Activated naive CD4-positive, alpha-beta T cell treated with anti-CD3 and anti-CD28 coated beads, Interleukin-2, amount 10 ng/mL, durations not matched to agents 7 days and 5 days (primary cell): ENCODE measurements at regions not wholly inside any gene's neighbourhood (a gene's known extent, or its start where the extent isn't known, plus 50 kb on each side); places are given as distances from the start of the nearest gene placed in this dataset.

Experiments used
- CTCF ChIA-PET: fragments of 350-600 bp; sonication (Branson Sonifier 250); formaldehyde crosslinking; loops from one replicate; lab custom pipeline; 2021; ENCODE audit warnings: antibody characterized with exemption; lab: Charles Lee
- DNase-seq: peaks from one replicate; pipeline ENCODE4 v3.0.0-alpha.2; 2020
- H3K27ac Mint-ChIP-seq: one replicate; pipeline ENCODE4 v1.8.0; 2021; ENCODE audit warnings: mild to moderate bottlenecking, moderate library complexity, mixed read lengths
- H3K27me3 Mint-ChIP-seq: one replicate; pipeline ENCODE4 v1.8.0; 2021; ENCODE audit warnings: mild to moderate bottlenecking, mixed read lengths
- H3K36me3 Mint-ChIP-seq: one replicate; pipeline ENCODE4 v1.8.0; 2021; ENCODE audit warnings: mixed read lengths
- H3K4me1 Mint-ChIP-seq: one replicate; pipeline ENCODE4 v1.8.0; 2021; ENCODE audit warnings: mixed read lengths
- H3K4me3 Mint-ChIP-seq: one replicate; pipeline ENCODE4 v1.8.0; 2021; ENCODE audit warnings: mild to moderate bottlenecking, moderate library complexity, mixed read lengths
- H3K9me3 Mint-ChIP-seq: one replicate; pipeline ENCODE4 v1.8.0; 2021; ENCODE audit warnings: mixed read lengths

DNA sequence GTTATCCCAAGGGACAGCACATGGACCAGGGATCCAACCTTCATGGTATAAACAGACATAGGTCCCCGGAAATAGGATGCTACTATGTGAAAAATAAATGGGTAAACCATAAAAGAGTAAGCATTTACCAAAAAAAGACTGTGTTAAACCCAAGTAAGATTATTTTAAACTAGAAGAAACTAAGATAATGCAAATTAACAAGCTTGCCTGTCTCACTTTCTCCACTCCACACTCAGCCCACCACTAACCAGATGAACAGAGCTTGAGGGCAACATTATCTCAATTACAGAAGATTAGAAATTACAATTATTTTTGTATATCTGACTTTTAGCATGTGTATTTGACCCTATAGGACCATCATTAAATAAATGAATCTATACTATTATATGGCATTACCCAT is 117.2 kb upstream of the CAV2 start:
- no peaks in the 10 kb centered on the region for H3K27me3 Mint-ChIP-seq
- no peak overlapping the region for H3K27ac Mint-ChIP-seq
- no peaks in the 10 kb centered on the region for H3K4me1 Mint-ChIP-seq
- H3K36me3 Mint-ChIP-seq, result no peaks in the 10 kb centered on the region
- CTCF ChIA-PET, result interaction anchor here (0.6 kb wide), 1 partner anchor 208 kb away, joined by 3 read pairs; no protein-coding TSS in a partner anchor
- no peak overlapping the region for H3K4me3 Mint-ChIP-seq
- no peaks in the 10 kb centered on the region for H3K9me3 Mint-ChIP-seq
- no peak for DNase-seq

DNA sequence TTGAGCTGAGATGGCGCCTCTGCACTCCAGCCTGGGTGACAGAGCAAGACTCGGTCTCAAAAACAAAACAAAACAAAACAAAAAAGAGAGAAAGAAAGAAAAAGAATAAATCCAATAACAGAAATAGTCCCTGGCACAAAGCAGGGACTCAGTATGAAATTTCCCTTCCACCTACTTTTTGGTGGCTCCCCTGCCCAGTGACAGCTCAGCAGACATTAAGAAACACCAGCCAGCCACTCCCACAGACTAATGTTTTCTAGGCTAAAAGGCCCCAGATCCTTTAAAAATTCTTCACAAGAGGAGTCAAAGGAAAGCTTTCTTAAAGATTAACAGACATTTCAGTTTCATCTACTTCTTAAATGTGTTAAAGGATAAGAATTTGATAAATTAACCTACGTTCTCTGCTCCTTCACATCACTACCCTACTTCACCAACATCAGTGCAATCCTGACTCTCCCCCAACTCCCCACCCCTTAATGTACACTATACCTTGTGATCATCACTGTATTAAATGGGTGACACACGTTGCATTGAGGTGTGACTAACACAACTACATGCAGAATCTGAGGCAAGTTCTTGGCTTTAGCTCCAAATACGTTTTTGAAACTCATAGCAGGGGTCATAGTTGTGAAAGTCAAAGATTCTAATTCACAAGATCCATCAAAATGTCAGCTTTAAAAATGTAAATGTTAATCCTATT is 114.5 kb upstream of the CAV2 start:
- Mint-ChIP-seq H3K36me3 (no peaks in the 10 kb centered on the region), H3K9me3 (no peaks in the 10 kb centered on the region), H3K27ac (no peak overlapping the region), H3K4me1 (no peaks in the 10 kb centered on the region), H3K4me3 (no peak overlapping the region), H3K27me3 (no peaks in the 10 kb centered on the region)
- DNase-seq, result no peak
- CTCF ChIA-PET, result no interaction called here

- H3K4me3 Mint-ChIP-seq, result no peak overlapping the region
- H3K36me3 Mint-ChIP-seq, result no peaks in the 10 kb centered on the region
- no peaks in the 10 kb centered on the region for H3K9me3 Mint-ChIP-seq
- no peak for DNase-seq
- CTCF ChIA-PET, result no interaction called here
- no peaks in the 10 kb centered on the region for H3K4me1 Mint-ChIP-seq
- no peak overlapping the region for H3K27ac Mint-ChIP-seq
- no peaks in the 10 kb centered on the region for H3K27me3 Mint-ChIP-seq
These were observed 112.9 kb upstream of the CAV2 start for GRCh38 chr7:116386674-116387073.

GRCh38 chr7:116390363-116390762 is 109.2 kb upstream of the CAV2 start:
- H3K36me3 Mint-ChIP-seq, result no peaks in the 10 kb centered on the region
- CTCF ChIA-PET, result no interaction called here
- no peaks in the 10 kb centered on the region for H3K27me3 Mint-ChIP-seq
- DNase-seq, result no peak
- no peaks in the 10 kb centered on the region for H3K9me3 Mint-ChIP-seq
- no peaks in the 10 kb centered on the region for H3K4me1 Mint-ChIP-seq
- no peak overlapping the region for H3K27ac Mint-ChIP-seq
- no peak overlapping the region for H3K4me3 Mint-ChIP-seq

- no peaks in the 10 kb centered on the region for H3K4me1 Mint-ChIP-seq
- no peak for DNase-seq
- CTCF ChIA-PET, result no interaction called here
- H3K4me3 Mint-ChIP-seq, result no peak overlapping the region
- H3K27me3 Mint-ChIP-seq, result no peaks in the 10 kb centered on the region
- H3K9me3 Mint-ChIP-seq, result no peaks in the 10 kb centered on the region
- no peak overlapping the region for H3K27ac Mint-ChIP-seq
- no peaks in the 10 kb centered on the region for H3K36me3 Mint-ChIP-seq
These were observed 106.7 kb upstream of the CAV2 start for GRCh38 chr7:116392806-116393205.

- DNase-seq, result no peak
These were observed 105.9 kb upstream of the CAV2 start for GRCh38 chr7:116393654-116394053.

DNA sequence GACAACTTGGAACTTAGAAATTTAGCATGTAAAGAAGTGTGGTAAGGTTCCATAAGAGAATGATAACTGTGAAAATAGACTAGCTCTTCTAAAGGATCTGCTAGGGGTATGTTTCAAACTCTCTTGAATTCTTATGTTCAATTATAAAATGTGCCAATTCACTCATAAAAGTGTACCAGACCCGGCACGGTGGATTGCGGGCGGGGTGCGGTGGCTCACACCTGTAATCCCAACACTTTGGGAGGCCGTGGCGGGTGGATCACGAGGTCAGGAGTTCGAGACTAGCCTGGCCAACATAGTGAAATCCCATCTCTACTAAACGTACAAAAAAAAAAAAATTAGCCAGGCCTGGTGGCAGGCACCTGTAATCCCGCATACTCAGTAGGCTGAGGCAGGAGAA is 105.4 kb upstream of the CAV2 start:
- no peaks in the 10 kb centered on the region for H3K27me3 Mint-ChIP-seq

More at GRCh38 chr7:116393654-116394053, 105.9 kb upstream of the CAV2 start:
- Mint-ChIP-seq H3K27me3 (no peaks in the 10 kb centered on the region), H3K9me3 (no peaks in the 10 kb centered on the region), H3K36me3 (no peaks in the 10 kb centered on the region), H3K4me3 (no peak overlapping the region), H3K4me1 (no peaks in the 10 kb centered on the region), H3K27ac (no peak overlapping the region)
- CTCF ChIA-PET, result no interaction called here

DNA sequence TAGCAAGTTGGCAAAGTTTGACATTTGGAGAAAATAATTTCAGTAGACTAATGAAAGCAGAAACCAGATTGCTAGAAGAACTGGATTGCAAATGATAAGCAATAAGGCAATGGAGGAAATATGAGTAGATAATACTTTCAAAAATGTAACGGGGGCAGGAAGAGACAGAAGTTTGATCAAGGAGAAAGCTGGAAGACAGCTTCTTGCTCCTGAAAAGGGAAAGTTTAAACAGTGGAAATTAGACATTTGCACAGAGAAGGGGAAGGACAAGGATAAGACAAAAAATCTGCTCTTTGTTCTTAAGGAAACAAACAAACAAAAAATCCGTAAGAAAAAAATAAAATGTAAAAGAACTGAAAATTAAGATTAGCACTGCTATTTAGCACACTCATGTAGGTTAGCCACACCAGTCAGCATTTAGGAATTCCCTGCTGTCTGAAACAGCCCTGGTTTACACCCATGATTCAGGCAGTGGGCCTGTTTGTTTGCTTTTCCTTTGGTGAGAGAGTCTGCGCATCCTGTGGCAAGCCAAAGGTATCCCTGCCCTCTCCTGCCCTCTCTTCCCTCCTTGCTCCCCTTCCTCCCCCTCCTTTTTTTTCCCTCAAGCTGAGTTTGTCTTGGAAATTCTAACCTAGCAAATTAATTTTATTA is 104.3 kb upstream of the CAV2 start:
- no peaks in the 10 kb centered on the region for H3K9me3 Mint-ChIP-seq
- no peaks in the 10 kb centered on the region for H3K4me1 Mint-ChIP-seq
- H3K36me3 Mint-ChIP-seq, result no peaks in the 10 kb centered on the region
- no peak overlapping the region for H3K27ac Mint-ChIP-seq
- H3K27me3 Mint-ChIP-seq, result no peaks in the 10 kb centered on the region
- no peak for DNase-seq
- CTCF ChIA-PET, result no interaction called here
- no peak overlapping the region for H3K4me3 Mint-ChIP-seq

More for the DNA sequence above, 105.4 kb upstream of the CAV2 start:
- no peak for DNase-seq
- Mint-ChIP-seq H3K4me3 (no peak overlapping the region), H3K4me1 (no peaks in the 10 kb centered on the region), H3K9me3 (no peaks in the 10 kb centered on the region), H3K27ac (no peak overlapping the region), H3K36me3 (no peaks in the 10 kb centered on the region)
- CTCF ChIA-PET, result no interaction called here

DNA sequence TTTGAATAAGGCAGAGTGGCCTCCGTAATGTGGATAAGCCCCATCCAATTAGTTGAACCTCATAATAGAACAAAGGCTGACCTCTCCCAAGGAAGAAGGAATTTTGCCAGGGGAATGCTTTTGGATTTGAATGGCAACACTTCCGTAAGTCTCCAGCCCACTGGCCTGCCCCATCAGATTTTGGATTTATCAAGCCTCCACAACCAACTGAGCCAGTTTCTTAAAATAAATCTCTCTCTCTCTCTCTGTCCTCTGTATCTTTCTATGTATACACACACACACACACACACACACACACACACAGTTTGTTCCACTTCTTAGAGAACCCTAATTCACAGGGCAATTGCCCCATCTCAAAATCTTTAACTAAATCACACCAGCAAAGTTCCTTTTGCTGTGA is 100.9 kb upstream of the CAV2 start:
- no peak overlapping the region for H3K27ac Mint-ChIP-seq
- H3K9me3 Mint-ChIP-seq, result no peaks in the 10 kb centered on the region
- no peak overlapping the region for H3K4me3 Mint-ChIP-seq
- H3K4me1 Mint-ChIP-seq, result no peaks in the 10 kb centered on the region
- CTCF ChIA-PET, result no interaction called here
- H3K27me3 Mint-ChIP-seq, result no peaks in the 10 kb centered on the region
- DNase-seq, result no peak
- no peaks in the 10 kb centered on the region for H3K36me3 Mint-ChIP-seq

DNA sequence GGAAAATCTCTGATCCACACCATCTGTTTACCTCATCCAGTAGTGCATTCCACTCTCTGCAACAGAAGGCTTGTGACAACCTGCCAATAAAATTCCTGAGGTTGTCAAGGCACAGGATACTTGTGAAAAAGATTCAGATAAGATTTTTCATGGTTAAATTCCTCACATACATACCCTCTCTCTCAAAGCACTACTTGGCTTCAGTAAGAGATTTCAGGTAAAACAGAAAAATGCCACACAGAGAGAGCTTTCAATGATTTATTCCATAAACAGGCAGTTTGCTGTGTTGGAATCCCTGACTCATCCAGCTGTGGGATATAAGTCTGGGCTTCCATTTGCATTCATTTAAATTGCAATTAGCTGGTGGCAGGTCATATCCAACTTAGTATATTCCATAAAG is 99.7 kb upstream of the CAV2 start:
- Mint-ChIP-seq H3K36me3 (no peaks in the 10 kb centered on the region), H3K9me3 (no peaks in the 10 kb centered on the region), H3K27me3 (no peaks in the 10 kb centered on the region), H3K4me3 (no peak overlapping the region), H3K27ac (no peak overlapping the region), H3K4me1 (no peaks in the 10 kb centered on the region)
- DNase-seq, result no peak
- CTCF ChIA-PET, result interaction anchor here (0.6 kb wide), 2 partner anchors 142 to 1867 kb away, joined by 3 read pairs; no protein-coding TSS in a partner anchor

DNA sequence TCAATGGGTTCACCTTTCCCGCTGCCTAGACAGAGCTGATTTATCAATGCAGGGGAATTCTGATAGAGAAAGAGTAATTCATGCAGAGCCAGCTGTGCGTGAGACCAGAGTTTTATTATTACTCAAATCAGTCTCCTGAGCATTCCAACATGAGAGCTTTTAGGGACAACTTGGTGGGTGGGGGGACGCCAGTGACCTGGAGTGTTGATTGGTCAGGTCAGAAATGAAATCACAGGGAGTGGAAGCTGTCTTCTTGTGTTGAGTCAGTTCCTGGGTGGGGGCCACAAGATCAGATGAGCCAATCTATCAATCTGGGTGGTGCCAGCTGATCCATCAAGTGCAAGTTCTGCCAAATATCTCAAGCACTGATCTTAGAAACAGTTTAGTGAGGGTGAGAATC is 99.0 kb upstream of the CAV2 start:
- CTCF ChIA-PET, result interaction anchor here (0.6 kb wide), 2 partner anchors 143 to 1867 kb away, joined by 3 read pairs; no protein-coding TSS in a partner anchor
- DNase-seq, result no peak
- no peaks in the 10 kb centered on the region for H3K36me3 Mint-ChIP-seq
- no peak overlapping the region for H3K4me3 Mint-ChIP-seq
- H3K27me3 Mint-ChIP-seq, result no peaks in the 10 kb centered on the region
- H3K4me1 Mint-ChIP-seq, result no peaks in the 10 kb centered on the region
- H3K27ac Mint-ChIP-seq, result no peak overlapping the region
- no peaks in the 10 kb centered on the region for H3K9me3 Mint-ChIP-seq

DNA sequence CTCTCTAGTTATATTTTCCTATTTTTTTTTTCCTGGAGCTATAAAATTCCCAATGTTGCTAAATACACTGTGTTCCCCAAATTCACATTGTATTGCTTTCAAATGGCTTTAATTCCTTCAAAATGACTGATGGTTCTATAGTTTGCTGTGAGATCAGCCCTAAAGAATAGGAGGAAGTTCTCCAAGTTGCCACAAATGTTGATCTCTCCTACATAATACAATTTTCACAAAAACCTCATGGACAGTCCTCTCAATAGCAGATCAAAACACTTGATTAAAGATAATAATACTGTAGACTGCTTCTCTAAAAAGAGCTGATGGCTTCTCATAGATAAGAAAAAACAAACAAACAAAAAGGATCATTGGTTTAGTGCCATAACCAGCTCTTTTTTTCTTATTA is 97.8 kb upstream of the CAV2 start:
- no peaks in the 10 kb centered on the region for H3K27me3 Mint-ChIP-seq

GRCh38 chr7:116403265-116403664 is 96.3 kb upstream of the CAV2 start:
- H3K4me3 Mint-ChIP-seq, result no peak overlapping the region
- no peak overlapping the region for H3K27ac Mint-ChIP-seq
- H3K36me3 Mint-ChIP-seq, result no peaks in the 10 kb centered on the region
- H3K4me1 Mint-ChIP-seq, result no peaks in the 10 kb centered on the region
- CTCF ChIA-PET, result no interaction called here
- no peaks in the 10 kb centered on the region for H3K27me3 Mint-ChIP-seq
- DNase-seq, result no peak
- no peaks in the 10 kb centered on the region for H3K9me3 Mint-ChIP-seq

More for the DNA sequence above, 97.8 kb upstream of the CAV2 start:
- H3K36me3 Mint-ChIP-seq, result no peaks in the 10 kb centered on the region
- CTCF ChIA-PET, result no interaction called here
- DNase-seq, result no peak
- H3K4me1 Mint-ChIP-seq, result no peaks in the 10 kb centered on the region
- H3K27ac Mint-ChIP-seq, result no peak overlapping the region
- no peak overlapping the region for H3K4me3 Mint-ChIP-seq
- no peaks in the 10 kb centered on the region for H3K9me3 Mint-ChIP-seq

DNA sequence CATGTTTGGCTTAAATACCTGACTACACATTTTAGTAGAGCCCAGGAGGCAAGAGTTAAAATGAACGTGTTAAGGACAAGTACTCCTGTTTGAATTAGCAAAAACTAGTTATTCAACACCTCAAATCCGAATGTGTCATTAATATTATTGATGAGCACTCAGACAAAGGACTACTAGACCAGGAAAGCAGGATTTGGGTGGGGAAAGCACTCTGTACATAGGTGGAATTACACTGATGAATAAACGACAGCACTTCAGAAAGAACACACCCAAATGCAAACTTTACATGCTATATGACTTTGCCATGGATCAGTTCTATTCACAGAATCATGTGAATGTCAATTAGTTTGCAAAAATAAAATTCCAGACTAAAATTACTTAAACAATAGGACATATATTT is 95.1 kb upstream of the CAV2 start:
- Mint-ChIP-seq H3K27ac (no peak overlapping the region), H3K4me1 (no peaks in the 10 kb centered on the region), H3K9me3 (no peaks in the 10 kb centered on the region), H3K27me3 (no peaks in the 10 kb centered on the region), H3K4me3 (no peak overlapping the region), H3K36me3 (no peaks in the 10 kb centered on the region)
- CTCF ChIA-PET, result no interaction called here
- DNase-seq, result no peak

DNA sequence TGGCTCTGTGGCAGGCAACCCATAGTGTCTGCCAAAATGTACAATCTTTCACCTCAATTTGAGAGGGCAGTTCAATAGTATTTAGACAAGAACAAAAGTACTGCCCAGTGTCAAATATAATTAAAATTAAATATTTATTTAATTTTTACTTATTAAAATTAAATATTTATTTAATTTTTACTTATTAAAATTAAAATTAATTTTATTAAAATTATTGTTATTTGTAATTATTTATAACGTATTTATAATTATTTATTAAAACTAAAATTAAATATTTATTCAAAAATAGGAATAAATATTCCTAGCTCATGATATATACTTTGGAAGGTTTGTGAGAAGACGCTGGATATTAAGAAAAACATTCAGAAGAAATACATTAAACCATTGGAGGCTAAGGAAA is 93.7 kb upstream of the CAV2 start:
- H3K4me1 Mint-ChIP-seq, result no peaks in the 10 kb centered on the region
- H3K4me3 Mint-ChIP-seq, result no peak overlapping the region
- no peaks in the 10 kb centered on the region for H3K36me3 Mint-ChIP-seq
- no peak overlapping the region for H3K27ac Mint-ChIP-seq
- DNase-seq, result no peak
- H3K27me3 Mint-ChIP-seq, result no peaks in the 10 kb centered on the region
- H3K9me3 Mint-ChIP-seq, result no peaks in the 10 kb centered on the region
- CTCF ChIA-PET, result no interaction called here
